SH-SY5Y (cell line): ENCODE measurements at regions not wholly inside any gene's neighbourhood (a gene's known extent, or its start where the extent isn't known, plus 50 kb on each side); places are given as distances from the start of the nearest gene placed in this dataset.

ENCODE experiments used
- GATA2 ChIP-seq: IDR thresholded peaks from 2 replicates; pipeline ENCODE4 v1.6.1; 2011; ENCODE audit warnings: mild to moderate bottlenecking, low read depth, low read length
- GATA3 ChIP-seq: IDR thresholded peaks from 2 replicates; pipeline ENCODE4 v1.6.1; 2011; ENCODE audit warnings: low read depth, mild to moderate bottlenecking, low read length, moderate library complexity

GRCh38 chr7:1317646-1318045 is 85.0 kb downstream of the UNCX start:
- no peak for TF ChIP-seq GATA2
- TF ChIP-seq GATA3: no peak
